ENCODE measurements at regions not wholly inside any gene's neighbourhood (a gene's known extent, or its start where the extent isn't known, plus 50 kb on each side); places are given as distances from the start of the nearest gene placed in this dataset.
A peak's percentile ranks its signal among the peaks of the same experiment; 100 is the strongest.

DNA sequence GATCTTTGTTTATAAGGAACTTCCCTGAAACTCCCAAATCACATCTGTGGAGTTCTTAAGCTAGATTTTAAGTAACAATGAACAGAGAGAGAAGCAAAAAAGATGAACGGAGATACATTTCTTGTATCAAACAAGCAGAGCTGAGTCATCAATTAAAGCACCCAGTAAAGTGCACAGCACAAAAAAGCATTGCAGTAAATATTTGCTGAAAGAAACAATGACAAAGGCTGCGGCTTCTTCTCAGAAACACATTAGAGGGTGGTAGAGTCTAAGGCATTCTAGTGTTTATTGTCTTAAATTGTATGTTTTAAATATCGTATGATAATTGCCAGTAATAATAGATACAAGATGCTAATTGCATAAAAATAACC lies 941.6 kb upstream of the CHORDC1 start:
- no peak for DNase-seq (ENCODE audit: low read depth, low spot score)

DNA sequence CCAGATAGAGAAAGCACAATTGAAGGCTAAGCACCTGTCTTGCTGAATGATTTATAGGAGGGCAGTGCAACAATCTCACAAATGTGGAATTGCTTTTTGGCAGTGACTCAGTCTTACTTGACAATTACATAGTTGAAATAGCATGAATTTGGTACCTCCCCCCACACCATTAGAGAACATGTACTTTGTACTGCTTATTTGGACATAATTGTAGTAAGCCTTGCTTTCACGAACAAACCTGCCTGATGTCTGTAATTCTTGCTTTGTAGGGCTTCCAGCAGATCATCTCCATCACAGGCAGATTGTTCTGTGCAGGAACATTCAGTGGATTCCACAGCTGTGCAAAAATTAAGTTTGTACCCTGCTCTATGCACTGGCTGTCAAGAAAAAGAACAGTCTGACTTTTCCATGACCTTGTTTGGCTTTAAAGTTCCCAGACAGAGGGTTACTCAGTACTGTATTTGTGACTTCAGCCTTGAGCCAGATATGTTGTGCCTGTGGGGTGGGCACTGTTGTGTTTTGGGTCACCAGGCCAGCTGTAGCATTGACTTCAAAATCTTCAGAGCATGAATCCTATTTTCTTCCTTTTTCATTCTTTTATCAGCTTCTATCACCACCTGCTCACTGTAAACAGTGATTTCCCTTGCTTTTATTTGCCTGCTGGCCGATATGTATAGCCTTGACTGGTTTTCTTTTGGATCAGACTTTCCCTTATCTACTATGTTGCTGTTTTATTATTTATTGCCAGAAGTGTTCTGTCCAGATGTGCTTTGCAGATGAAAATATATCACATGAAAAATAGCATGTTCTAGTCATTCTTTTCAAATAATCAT lies 941.0 kb upstream of the CHORDC1 start:
- peak; percentile 30 for DNase-seq (ENCODE audit: low read depth, low spot score)

DNA sequence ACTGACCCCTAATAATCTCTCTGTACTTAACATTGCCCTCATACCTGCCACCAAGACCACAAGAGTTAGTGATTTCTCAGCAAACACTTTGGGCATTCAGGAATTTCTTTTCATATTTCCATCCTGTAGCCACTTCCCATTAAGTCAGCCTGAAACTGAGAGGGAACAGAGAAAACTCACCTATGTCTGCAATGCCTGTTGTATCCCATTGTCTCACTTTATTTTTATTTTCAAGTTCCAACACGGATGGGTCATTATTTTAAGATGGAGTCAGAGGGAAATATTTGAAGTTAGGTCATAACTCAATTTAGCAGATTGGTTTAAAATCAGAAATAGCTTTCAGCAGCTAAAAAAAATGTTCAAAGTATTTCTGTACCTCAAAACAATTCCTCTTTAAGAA lies 937.8 kb upstream of the CHORDC1 start:
- no peak for DNase-seq (ENCODE audit: low read depth, low spot score)

DNA sequence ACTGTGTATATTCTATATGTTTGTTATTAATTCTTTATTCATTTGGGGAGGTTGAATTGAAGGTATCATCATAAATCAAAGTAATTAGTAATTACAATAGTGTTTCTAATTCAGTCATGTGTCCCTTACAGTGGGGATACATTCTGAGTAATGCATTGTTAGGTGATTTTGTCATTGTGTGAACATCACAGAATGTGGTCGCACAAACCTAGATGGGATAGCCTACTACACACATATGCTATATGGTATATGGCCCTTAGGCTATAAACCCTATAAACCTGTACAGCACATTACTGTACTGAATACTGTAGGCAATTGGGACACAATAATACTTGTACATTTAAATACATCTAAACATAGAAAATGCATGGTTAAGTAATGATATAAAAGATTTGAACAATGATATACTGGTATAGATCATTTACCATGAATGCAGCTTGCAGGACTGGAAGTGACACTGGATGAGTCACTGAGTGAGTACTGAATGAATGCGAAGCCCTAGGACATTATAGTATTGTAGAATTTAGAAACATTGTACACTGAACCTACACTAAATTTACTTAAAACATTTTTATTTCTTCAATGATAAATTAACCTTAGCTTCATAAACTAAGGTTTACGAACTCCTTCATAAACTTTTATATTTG lies 936.2 kb upstream of the CHORDC1 start:
- no peak for DNase-seq (ENCODE audit: low read depth, low spot score)

DNA sequence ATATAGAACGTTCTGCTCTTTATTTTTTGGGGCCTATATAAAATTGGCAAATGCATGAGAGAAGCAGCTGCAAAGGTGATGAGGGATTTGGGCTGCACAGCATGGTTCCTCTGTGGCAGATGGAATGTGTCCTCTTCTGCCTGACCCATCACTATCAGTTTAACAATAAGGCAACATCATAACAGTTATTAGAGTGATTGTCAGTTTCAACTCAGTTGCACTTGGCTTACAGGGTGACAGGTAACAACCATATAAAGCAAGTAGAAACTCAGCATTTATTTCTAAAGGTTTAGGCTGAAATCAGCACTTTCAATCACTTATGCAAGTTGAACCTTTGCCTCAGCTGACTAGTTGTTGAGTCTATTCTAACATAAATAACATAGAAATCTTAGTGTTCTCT lies 935.4 kb upstream of the CHORDC1 start:
- no peak for DNase-seq (ENCODE audit: low read depth, low spot score)

DNA sequence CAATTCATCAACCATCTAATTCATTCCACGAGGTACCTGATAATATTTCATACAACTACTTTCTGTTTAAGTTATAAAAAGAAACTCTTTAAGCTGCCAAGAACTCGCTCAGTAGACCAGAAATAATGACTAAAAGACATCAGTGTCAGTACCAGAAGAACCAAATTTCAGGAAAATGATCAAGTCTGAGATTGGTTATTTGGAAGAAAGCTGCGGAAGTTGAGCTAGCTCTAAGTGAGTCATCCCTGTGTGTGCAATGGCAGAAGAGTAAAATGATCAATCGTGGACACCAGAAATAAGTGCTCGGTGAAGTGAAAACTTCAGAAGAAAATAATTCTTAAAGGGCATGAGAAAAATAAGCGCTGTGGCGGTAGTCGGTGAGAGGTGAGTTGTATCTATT lies 933.2 kb upstream of the CHORDC1 start:
- DNase-seq (ENCODE audit: low read depth, low spot score): no peak

DNA sequence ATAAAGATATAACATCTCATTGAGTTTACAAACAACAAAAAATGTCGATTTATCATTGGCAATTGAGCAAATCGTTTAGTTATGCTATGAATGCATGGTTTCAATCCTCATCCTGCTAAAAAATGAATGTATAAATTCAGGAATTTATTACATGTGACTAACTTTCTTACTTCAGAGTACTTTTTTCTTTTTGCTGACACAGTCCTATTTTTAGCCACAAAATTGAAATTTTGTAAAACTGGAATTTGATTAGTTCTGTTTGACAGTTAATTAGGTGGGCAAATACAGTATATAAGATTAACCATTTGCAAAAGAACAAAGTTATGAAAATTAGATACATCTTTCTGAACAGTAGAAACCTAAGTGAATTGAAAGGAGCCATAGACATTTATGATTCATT lies 925.0 kb upstream of the CHORDC1 start:
- DNase-seq (ENCODE audit: low read depth, low spot score): no peak

DNA sequence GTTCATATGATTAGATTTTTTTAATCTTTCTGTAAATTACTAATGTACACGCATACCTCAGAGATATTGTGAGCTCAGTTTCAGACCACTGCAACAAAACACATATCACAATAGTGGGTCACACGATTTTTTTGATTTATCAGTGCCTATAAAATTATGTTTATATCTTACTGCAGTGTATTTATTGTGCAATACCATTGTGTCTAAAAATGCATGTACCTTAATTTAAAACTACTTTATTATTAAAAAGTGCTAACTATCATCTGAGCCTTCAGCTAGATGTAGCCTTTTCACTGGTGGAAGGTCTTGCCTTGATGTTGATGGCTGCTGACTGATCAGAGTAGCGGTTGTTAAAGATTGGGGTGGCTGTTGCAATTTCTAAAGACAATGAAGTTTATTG lies 918.8 kb upstream of the CHORDC1 start:
- no peak for DNase-seq (ENCODE audit: low read depth, low spot score)

DNA sequence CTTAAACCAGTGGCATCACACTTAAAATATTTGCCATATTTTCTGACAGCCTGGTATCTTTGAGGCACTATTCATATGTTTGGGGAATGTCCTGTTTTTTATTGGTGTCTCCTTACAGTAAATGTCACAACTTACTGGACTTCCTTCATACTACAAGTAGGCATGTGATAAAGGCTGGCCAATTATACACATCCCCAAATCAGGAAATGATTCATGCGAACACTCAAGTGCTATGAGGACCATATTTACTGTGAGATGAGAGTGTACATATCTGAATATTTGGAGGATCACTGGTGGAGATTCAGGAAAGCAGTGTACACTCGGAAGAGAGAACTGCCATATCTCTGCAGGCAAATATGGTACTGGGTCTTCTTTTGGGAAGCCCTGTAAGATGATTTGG lies 913.8 kb upstream of the CHORDC1 start:
- no peak for DNase-seq (ENCODE audit: low read depth, low spot score)

DNA sequence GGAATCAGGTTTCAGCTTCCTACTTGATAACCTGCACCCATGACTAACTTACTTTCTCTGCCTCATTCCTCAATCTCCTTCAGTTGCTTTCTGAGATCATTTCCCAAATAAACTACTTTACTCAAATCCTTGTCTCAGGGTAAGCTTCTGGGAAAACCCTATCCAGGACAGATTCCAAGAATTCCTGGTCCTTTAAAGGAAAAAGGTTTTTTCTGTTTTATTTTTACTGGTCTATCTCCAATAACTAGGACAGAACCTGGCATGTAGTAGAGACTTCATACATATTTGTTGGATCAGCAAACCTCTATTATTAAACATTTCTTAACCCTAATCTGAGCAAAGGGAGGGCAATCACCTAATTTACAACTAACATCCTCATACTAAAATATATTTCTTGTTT lies 910.5 kb upstream of the CHORDC1 start:
- DNase-seq (ENCODE audit: low read depth, low spot score): no peak

DNA sequence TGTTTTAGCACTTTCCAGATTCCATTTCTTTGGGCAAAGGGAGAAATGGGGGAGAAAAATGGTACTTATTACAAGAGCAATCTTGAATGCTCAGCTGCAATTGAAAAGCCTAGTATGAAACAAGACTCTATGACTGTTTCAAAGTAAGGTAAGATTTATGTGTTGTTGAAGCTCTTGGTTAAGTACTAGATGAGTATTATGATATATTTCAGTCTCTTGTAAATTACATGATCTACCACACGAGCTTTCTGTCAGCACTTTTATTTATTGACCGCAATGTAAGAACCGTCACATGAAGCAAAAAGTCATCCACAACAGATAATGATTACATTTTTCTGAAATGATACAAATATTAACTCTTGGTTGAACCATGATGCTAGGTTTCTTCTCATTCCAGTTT lies 906.7 kb upstream of the CHORDC1 start:
- no peak for DNase-seq (ENCODE audit: low read depth, low spot score)

DNA sequence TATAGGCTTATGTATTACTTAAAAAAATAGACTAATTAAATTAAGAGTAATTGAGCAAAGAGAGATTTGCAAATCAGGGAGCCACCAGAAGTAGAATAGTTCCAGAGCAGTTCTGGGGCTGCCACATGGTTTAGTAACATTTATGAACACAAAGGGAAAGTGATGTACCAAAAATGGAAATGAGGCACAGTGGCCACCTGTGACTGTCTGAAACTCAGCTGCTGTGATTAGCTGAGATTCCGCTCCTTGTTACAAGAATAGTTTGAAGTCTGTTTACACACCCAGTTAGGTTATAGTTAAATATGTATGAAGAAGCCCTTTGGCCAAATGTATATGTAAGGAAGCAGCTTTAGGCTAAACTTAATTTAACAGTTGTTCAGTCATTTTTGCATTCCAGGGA lies 901.5 kb upstream of the CHORDC1 start:
- no peak for DNase-seq (ENCODE audit: low read depth, low spot score)

DNA sequence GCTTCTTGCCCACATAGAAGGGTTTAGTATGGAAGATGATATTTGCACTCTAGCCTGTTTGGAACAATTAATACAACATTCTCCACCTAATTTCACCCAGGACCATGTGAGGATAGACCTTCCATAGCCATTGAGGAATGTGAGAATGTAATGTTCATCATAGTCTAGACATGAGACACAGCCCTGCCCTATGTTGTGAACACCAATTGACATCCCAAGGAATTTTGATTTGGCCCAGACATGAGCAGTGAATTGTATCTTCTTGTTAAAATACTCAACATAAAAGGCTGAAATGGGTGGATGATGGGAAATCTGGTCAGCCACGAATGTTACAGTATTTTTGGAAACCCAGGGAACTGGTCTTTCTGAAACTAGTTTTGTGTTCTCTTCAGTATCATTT lies 892.3 kb upstream of the CHORDC1 start:
- no peak for DNase-seq (ENCODE audit: low read depth, low spot score)

DNA sequence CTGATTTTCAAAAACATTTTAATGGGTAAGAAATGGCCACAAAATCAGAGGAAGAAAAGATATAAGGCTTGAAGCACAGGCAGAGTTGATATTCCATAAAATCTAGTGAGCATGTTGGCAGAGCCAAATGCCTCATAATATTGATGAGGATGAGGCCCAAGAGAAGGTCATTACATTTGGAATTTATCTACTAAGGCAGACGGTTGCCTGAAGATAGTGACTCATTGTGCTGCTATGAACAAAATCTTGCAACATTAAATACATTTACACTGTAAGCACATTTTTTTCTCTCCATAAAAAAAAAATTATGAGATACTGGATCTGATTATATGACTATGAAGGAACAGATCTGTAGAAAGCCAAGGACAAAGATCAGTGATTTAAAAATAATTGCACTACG lies 881.4 kb upstream of the CHORDC1 start:
- no peak for DNase-seq (ENCODE audit: low read depth, low spot score)

DNA sequence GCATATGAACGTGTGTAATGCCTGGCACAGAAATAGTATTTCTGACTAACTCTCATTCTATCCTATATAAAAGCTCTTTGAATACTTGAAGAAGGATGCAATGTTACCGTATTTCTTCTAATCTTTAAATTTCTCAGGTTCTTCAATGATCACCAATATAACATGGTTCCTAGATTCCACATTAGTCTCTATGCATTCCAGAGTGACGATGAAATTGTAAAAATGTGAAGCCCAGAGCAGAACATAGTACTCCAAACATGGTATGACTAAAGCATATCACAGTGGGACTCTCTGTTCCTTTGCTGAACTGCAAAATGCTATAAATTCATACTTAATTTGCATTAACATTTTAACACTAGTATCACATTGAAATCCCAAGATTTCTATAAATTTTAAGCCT lies 877.6 kb upstream of the CHORDC1 start:
- no peak for DNase-seq (ENCODE audit: low read depth, low spot score)

DNA sequence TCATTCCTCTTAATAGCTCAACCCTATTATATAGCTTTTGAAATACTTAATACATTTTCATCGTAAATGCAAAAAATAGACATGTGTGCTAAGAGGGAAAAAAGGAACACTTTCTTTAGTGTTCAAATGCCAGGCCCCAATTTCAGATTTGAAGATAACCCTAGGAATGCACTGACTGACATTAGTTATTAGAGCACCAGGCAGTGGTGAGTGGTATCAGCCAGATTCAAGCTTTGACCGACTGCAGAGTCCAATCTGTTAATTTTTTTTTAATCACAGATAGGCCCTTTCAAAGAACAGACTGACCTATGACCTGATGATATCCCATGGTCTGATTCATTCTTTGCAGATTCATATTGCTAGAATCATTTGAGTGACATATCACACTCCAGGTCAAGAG lies 874.2 kb upstream of the CHORDC1 start:
- DNase-seq (ENCODE audit: low read depth, low spot score): no peak

DNA sequence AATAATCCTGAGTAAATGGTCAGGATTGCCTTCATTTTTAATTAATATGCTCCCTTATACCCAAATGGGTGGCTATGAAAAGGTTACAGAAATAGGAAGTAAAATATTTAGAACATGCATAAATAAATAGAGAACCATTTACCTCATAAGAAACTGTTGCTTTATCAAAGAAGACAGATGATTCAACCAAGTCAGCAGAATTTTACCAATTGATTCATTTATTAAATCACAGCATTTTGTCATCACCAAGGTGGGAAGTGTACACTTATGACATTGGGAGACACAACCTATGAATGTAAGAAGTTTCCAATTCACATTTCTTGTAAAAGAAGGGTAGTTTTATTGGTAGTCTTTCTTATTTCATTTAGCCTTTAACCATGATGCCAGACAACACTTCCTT lies 870.3 kb upstream of the CHORDC1 start:
- DNase-seq (ENCODE audit: low read depth, low spot score): no peak

DNA sequence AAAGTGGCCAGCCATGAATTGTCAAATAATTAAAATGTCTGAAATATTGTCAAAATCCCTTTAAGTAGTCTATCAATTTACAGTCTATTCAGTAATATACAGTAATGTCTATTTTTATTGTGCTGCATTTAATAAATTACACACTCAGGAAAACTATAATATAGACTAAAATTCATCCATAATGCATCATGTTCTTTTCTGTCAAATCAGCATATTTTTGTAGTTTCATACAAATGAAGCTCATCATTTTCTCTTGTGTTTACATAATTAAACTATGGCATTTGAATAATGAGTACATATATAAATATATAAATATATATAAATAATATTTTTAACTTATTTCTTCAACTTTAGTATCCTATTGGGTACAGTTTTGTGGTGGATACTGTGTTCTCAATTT lies 868.7 kb upstream of the CHORDC1 start:
- DNase-seq (ENCODE audit: low read depth, low spot score): no peak

DNA sequence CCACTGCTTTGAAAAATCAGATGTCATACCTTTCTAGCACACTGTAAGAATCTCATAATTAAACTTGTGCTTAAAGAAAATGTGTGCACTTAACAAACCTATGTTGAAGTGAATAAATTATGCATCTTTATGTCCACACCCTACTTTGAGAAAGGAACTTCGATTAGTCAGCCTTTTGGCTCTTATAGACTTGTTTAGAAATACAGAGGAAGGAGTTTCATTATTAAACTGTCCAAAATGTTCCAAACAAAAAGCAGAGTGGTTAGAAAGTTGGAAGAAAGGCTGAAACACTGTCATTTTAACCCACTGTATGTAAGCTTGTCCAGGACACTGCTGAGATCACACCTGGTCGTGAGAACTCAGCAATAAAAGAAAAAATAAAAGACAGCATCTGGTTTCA lies 863.2 kb upstream of the CHORDC1 start:
- DNase-seq (ENCODE audit: low read depth, low spot score): no peak

DNA sequence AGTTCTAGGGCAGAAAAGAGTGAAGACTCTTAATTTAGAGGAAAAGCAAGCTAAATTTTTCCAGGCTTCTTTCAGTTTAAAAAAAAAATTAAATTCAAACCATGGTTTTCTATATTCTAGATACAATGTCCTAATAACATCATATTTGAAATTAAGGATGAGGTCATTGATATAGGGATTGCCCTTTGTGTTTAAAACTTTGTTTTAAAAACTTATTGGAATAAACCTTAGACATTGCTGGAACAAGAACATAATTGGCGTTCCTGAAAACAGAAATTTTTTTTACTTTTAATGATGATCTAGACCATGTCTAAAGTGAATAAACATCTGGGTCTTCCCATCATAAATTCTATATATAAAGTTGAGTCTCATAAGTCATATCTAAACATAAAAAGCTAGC lies 859.4 kb upstream of the CHORDC1 start:
- DNase-seq (ENCODE audit: low read depth, low spot score): no peak

DNA sequence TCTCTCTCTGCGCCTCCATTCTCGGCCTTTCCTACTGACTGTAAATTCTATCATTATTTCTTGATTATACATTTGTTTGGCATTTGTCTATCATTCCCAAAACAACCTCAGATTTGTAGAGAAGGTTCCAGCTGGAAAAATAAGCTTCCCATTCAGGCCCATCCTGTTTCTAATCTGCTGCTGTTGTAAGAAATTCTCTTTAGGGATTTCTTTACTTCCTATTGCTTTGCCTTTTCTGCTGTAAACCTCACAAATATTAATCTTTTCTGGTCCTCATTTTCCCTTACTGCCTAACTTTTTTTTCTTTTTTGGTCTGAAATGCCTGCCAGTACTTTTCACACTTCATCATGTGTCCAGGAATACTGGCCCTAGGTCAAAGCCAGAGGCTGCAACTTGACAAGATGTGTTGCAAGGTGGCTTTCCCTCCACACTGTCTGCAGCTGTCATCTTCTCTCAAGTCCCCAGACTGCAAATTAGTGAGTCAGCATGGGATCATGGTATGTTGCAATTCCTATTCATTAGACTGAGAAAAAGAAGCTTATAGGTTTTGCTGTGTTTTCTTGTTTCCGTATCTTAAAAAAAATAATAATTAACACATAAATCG lies 858.7 kb upstream of the CHORDC1 start:
- peak; percentile 5 for DNase-seq (ENCODE audit: low read depth, low spot score)

DNA sequence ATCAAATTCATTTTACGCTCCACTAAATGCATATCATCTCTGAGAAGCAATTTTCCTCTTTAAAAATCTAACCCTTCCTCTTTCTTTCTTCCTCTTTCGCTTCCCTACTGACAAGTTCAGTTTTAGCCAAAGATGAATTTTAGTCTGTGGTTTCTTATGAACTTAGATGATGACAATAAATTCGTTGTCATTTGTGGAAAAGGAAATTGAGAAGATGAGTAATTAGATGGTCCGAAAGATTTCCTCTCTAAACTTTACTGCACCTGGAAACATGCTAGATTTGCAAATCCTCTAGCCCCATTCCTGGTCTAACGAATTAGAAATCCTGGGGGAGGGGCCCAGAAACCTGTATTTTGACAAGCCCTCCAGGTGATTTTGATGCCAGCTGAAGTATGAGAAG lies 855.4 kb upstream of the CHORDC1 start:
- DNase-seq (ENCODE audit: low read depth, low spot score): no peak

DNA sequence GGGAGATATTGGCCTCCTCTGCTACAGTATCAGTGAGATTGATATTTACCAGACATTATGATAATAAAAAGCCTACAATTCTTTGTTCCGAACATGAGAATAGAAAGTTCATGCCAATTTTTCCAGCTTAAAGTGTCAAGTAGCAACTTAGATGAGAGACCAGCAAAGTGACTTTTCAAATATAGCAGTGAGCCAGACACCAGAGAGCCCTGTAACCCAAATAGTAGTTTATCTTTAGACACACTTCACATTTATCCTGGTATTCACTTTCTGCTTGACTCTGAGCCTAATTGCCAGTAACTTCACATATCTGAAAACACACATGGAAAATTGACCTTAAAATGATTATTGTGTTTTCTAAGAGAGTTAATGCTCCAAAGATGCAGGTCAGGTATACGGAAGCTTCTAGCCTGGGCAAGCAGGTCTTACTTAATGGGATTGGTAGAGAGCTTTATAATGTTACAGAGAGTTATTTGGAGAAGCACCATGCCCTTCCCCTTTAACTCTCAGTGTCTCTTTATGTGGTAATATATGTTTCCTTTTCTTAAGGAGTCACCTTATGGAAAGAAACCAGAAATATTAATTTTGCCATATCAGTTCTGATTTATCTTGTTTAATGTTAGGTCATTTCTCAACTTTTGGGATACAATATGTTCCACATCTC lies 852.3 kb upstream of the CHORDC1 start:
- DNase-seq (ENCODE audit: low read depth, low spot score): no peak

All from brain pericyte (primary cell).